Keratinocyte (primary cell): ENCODE measurements at regions not wholly inside any gene's neighbourhood (a gene's known extent, or its start where the extent isn't known, plus 50 kb on each side); places are given as distances from the start of the nearest gene placed in this dataset.

ENCODE experiments used
- DNase-seq: peaks from one replicate; pipeline ENCODE4 v3.0.0-alpha.2; 2011; ENCODE audit warnings: low read depth, missing footprints, low spot score
- FAIRE-seq: peaks from 2 replicates; lab custom pipeline; 2011; peaks lifted over from hg19 to GRCh38; lab: Jason Lieb, UNC
- H2AFZ ChIP-seq: 2 replicates; pipeline ENCODE4 v1.6.0; 2012; ENCODE audit warnings: low read length, control low read depth, inconsistent platforms; ENCODE audit not compliant: control insufficient read depth
- H3K27ac ChIP-seq: 2 replicates; pipeline ENCODE4 v1.5.1; 2011; ENCODE audit warnings: low read length; ENCODE audit not compliant: control insufficient read depth, insufficient read depth
- H3K27me3 ChIP-seq: 3 replicates; pipeline ENCODE4 v1.6.0; 2011; ENCODE audit warnings: low read length; ENCODE audit not compliant: control insufficient read depth, insufficient read depth; ENCODE audit errors: extremely low read depth
- H3K36me3 ChIP-seq, 2 experiments: 2 replicates in 1 of 2; 3 replicates in 1 of 2; pipeline ENCODE4 v1.5.1; 2011; ENCODE audit warnings: low read length in 2 of 2, mild to moderate bottlenecking in 1 of 2; ENCODE audit not compliant: control insufficient read depth in 2 of 2, insufficient read depth in 2 of 2; ENCODE audit errors: extremely low read depth in 1 of 2
- H3K4me1 ChIP-seq: 3 replicates; pipeline ENCODE4 v1.5.1; 2011; ENCODE audit warnings: low read length; ENCODE audit not compliant: control insufficient read depth, insufficient read depth; ENCODE audit errors: extremely low read depth
- H3K4me2 ChIP-seq: 3 replicates; pipeline ENCODE4 v1.6.0; 2011; ENCODE audit warnings: low read depth, low read length; ENCODE audit not compliant: control insufficient read depth, insufficient read depth; ENCODE audit errors: extremely low read depth
- H3K4me3 ChIP-seq, 3 experiments: fragments of 200-600 bp in 1 of 3; sonication (generic) in 1 of 3; 2 replicates in 2 of 3; 3 replicates in 1 of 3; pipeline ENCODE4 v1.5.1; 2011 to 2016; ENCODE audit warnings: low read length in 3 of 3, mild to moderate bottlenecking in 3 of 3, control low read depth in 2 of 3, inconsistent platforms in 1 of 3, low read depth in 1 of 3, mixed read lengths in 1 of 3, mixed run types in 1 of 3, moderate library complexity in 1 of 3; ENCODE audit not compliant: control insufficient read depth in 2 of 3, insufficient read depth in 2 of 3; ENCODE audit errors: extremely low read depth in 1 of 3
- H3K79me2 ChIP-seq: 2 replicates; pipeline ENCODE4 v1.6.0; 2012; ENCODE audit warnings: low read length; ENCODE audit not compliant: control insufficient read depth, insufficient read depth
- H3K9ac ChIP-seq: 3 replicates; pipeline ENCODE4 v1.6.0; 2011; ENCODE audit warnings: low read length; ENCODE audit not compliant: control insufficient read depth, insufficient read depth; ENCODE audit errors: extremely low read depth
- H3K9me1 ChIP-seq: 3 replicates; pipeline ENCODE4 v1.6.0; 2011; ENCODE audit warnings: low read length; ENCODE audit not compliant: control insufficient read depth, insufficient read depth; ENCODE audit errors: extremely low read depth
- H3K9me3 ChIP-seq: 2 replicates; pipeline ENCODE4 v1.5.1; 2012; ENCODE audit warnings: low read depth, low read length; ENCODE audit not compliant: control insufficient read depth
- H4K20me1 ChIP-seq: 3 replicates; pipeline ENCODE4 v1.6.0; 2011; ENCODE audit warnings: low read length; ENCODE audit not compliant: control insufficient read depth, insufficient read depth; ENCODE audit errors: extremely low read depth
- EZH2 ChIP-seq: IDR thresholded peaks from one replicate; pipeline ENCODE4 v1.6.1; 2012; ENCODE audit warnings: inconsistent platforms, mild to moderate bottlenecking, low read length, moderate library complexity
- dilution Hi-C: fragments of 300-500 bp; cut with MboI; formaldehyde crosslinking; loops from one replicate; pipeline ENCODE4 v1.7.0; 2020; ENCODE audit warnings: low sequenced_read_pairs; ENCODE audit not compliant: extremely low pct_ligation_motif_present
- TF ChIP-seq, protein P1 (sequence below), 3 experiments: IDR thresholded peaks in 1 of 3; conservative IDR thresholded peaks in 1 of 3; optimal IDR thresholded peaks in 1 of 3; 2 replicates in 2 of 3; 3 replicates in 1 of 3; pipeline versions ENCODE3 to v1.5.1; 2011; ENCODE audit warnings: low read length in 3 of 3, mild to moderate bottlenecking in 3 of 3, moderate library complexity in 2 of 3, control low read depth in 1 of 3, inconsistent platforms in 1 of 3; ENCODE audit not compliant: insufficient read depth in 2 of 3; ENCODE audit errors: extremely low read depth in 1 of 3

DNA sequence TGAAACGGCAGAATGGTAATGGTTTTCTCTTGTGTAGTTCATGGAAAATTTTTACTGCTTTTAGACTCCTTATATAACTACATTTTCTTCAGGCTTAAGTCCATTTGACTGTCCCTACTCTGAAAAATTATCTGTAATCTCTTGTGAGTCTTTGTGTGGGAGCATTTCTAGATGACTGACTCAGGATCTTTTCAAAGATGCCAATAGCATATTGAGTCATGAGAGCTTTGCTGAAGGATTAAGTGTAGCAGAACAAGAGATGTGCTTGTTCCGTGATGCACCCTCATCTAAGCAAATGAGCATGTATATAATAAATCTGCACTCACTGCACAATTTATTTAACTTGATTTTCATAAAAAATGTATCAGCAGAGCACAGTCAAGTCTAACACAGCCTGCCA is 298.7 kb upstream of the CDH6 start:
- H3K27me3 ChIP-seq: no peaks in the 10 kb centered on the region
- TF ChIP-seq, protein P1, sequence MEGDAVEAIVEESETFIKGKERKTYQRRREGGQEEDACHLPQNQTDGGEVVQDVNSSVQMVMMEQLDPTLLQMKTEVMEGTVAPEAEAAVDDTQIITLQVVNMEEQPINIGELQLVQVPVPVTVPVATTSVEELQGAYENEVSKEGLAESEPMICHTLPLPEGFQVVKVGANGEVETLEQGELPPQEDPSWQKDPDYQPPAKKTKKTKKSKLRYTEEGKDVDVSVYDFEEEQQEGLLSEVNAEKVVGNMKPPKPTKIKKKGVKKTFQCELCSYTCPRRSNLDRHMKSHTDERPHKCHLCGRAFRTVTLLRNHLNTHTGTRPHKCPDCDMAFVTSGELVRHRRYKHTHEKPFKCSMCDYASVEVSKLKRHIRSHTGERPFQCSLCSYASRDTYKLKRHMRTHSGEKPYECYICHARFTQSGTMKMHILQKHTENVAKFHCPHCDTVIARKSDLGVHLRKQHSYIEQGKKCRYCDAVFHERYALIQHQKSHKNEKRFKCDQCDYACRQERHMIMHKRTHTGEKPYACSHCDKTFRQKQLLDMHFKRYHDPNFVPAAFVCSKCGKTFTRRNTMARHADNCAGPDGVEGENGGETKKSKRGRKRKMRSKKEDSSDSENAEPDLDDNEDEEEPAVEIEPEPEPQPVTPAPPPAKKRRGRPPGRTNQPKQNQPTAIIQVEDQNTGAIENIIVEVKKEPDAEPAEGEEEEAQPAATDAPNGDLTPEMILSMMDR (optimal IDR thresholded peaks at IDR 0.05 in 1 of 3, IDR thresholded peaks at IDR 0.05 in 1 of 3, conservative IDR thresholded peaks at IDR 0.05 in 1 of 3; ENCODE audit: extremely low read depth in 1 of 3, insufficient read depth in 2 of 3, low read length in 3 of 3): no peak
- no peak for TF ChIP-seq EZH2
- no peaks in the 10 kb centered on the region for H3K79me2 ChIP-seq
- no peak overlapping the region for H2AFZ ChIP-seq
- H3K27ac ChIP-seq: no peak overlapping the region
- H3K9ac ChIP-seq: no peak overlapping the region
- no peaks in the 10 kb centered on the region for H3K9me1 ChIP-seq
- FAIRE-seq (no peak), DNase-seq (no peak)
- no peaks in the 10 kb centered on the region for H3K9me3 ChIP-seq
- no peaks in the 10 kb centered on the region for H4K20me1 ChIP-seq
- dilution Hi-C loops: no loop called here
- no peaks in the 10 kb centered on the region for H3K36me3 ChIP-seq
- H3K4me1 ChIP-seq: no peaks in the 10 kb centered on the region
- no peak overlapping the region for H3K4me2 ChIP-seq
- H3K4me3 ChIP-seq: no peak overlapping the region

- H3K4me1 ChIP-seq: no peaks in the 10 kb centered on the region
- no peak overlapping the region for H3K4me3 ChIP-seq
- H3K9me1 ChIP-seq: no peaks in the 10 kb centered on the region
- no peak for DNase-seq
- H3K79me2 ChIP-seq: no peaks in the 10 kb centered on the region
- H3K9ac ChIP-seq: no peak overlapping the region
- H3K9me3 ChIP-seq: no peaks in the 10 kb centered on the region
- no peaks in the 10 kb centered on the region for H3K27me3 ChIP-seq
- H3K27ac ChIP-seq: no peak overlapping the region
- H4K20me1 ChIP-seq: no peaks in the 10 kb centered on the region
- no peak overlapping the region for H3K4me2 ChIP-seq
- dilution Hi-C loops: no loop called here
- H3K36me3 ChIP-seq: no peaks in the 10 kb centered on the region
- FAIRE-seq: no peak
- TF ChIP-seq, protein P1 (optimal IDR thresholded peaks at IDR 0.05 in 1 of 3, IDR thresholded peaks at IDR 0.05 in 1 of 3, conservative IDR thresholded peaks at IDR 0.05 in 1 of 3; ENCODE audit: extremely low read depth in 1 of 3, insufficient read depth in 2 of 3, low read length in 3 of 3): no peak
- TF ChIP-seq EZH2: no peak
- no peak overlapping the region for H2AFZ ChIP-seq
Measured at GRCh38 chr5:30891660-30892059, 301.8 kb upstream of the CDH6 start.
